IPS-15b (cell line): ENCODE measurements at regions not wholly inside any gene's neighbourhood (a gene's known extent, or its start where the extent isn't known, plus 50 kb on each side); places are given as distances from the start of the nearest gene placed in this dataset.
"Not testable (repeated sequence)": the region's sequence is repeated elsewhere in the genome, so short reads cannot be mapped to it uniquely, and the experiment has no call there.

Experiments
- H3K27me3 ChIP-seq: one replicate; pipeline ENCODE4 v1.6.1; 2013; ENCODE audit warnings: low read length; ENCODE audit not compliant: control insufficient read depth, insufficient read depth
- H3K36me3 ChIP-seq: one replicate; pipeline ENCODE4 v1.6.1; 2013; ENCODE audit warnings: low read length; ENCODE audit not compliant: control insufficient read depth, insufficient read depth
- H3K4me1 ChIP-seq: one replicate; pipeline ENCODE4 v1.6.1; 2013; ENCODE audit warnings: mild to moderate bottlenecking, low read length; ENCODE audit not compliant: control insufficient read depth, insufficient read depth
- H3K4me3 ChIP-seq: one replicate; pipeline ENCODE4 v1.5.1; 2013; ENCODE audit warnings: low read depth, low read length
- H3K9ac ChIP-seq: one replicate; pipeline ENCODE4 v1.6.1; 2013; ENCODE audit warnings: low read depth, mild to moderate bottlenecking, low read length
- H3K9me3 ChIP-seq: one replicate; pipeline ENCODE4 v1.6.1; 2013; ENCODE audit warnings: mild to moderate bottlenecking, low read length; ENCODE audit not compliant: control insufficient read depth, insufficient read depth

DNA sequence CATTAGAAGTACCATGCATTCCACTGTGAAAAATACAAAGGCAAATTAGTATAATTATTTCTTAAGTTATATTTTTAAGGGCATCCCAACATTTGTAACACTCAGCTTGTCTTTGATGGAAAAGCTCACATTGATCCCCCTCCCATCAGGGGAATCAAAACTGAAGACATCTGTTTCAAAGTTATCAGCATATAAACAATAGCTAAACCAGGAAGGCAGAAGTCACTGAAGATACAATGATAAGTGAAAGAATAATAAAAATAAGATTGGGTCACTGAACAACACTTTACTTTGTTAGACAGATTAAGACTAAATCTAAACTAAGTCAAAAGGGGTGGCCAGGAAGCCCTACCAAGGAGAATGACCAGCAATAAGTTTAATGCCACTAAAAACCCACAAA lies 801.9 kb upstream of the ACO1 start:
- Histone ChIP-seq H3K4me1 (no peaks in the 10 kb centered on the region), H3K27me3 (no peaks in the 10 kb centered on the region), H3K9me3 (no peaks in the 10 kb centered on the region), H3K9ac (no peak overlapping the region), H3K36me3 (no peaks in the 10 kb centered on the region), H3K4me3 (no peak overlapping the region)

DNA sequence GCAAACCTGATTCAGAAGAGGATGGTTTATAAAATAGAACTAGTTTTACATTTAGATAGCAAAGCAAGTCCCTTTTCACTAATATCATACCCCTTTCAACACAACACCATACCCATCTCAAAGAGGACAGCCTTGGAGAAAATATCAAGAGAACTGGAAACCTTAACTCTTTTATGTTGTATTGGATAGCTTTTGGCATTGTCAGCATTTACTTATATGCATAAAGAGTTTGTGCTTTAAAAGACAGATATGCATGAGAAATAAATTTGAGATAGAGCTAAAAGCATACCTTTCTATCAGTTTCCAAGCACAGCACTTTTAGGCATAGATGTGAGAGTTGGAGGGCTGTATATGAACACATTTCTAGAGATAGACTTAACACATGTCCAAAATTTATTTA lies 799.3 kb upstream of the ACO1 start:
- no peaks in the 10 kb centered on the region for H3K27me3 ChIP-seq
- H3K9ac ChIP-seq: no peak overlapping the region
- H3K4me1 ChIP-seq: no peaks in the 10 kb centered on the region
- no peaks in the 10 kb centered on the region for H3K9me3 ChIP-seq
- H3K36me3 ChIP-seq: no peaks in the 10 kb centered on the region
- no peak overlapping the region for H3K4me3 ChIP-seq

DNA sequence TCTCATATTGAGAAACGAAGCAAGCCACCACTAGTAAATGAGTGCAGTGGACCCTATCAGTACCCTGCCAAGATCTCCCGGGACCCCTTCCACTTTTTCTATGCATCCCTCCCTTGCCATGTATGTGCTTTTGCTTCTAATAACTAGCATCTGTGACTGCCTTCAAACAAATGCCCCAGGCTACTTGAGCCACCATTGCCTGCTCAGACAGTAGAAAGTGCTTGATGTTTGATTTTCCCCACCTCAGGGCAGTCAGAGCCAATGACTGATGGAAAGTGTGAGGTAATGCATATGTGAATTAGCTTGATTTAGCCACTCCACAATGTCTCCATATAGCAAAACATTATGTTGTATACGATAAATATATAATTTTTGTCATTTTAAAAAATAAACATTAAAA lies 797.3 kb upstream of the ACO1 start:
- H3K27me3 ChIP-seq: no peaks in the 10 kb centered on the region

DNA sequence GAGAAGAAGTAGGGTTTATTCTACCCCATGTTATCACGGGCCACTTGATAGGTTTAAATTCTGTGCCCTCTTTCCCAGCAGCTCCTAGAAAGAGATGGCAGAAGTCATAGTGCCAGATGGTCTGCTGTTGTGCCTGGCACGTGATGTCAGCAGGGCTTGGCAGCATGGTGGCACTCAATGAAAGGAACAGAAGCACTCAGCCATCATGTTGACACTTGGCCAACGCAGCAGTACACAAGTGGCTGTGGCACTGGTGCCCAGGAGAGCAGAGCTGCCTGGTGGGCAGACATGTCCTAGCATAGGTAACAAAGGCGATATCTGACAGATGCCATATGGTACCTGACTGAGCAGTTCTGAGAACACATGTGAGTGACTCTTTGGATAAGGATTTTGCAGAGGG lies 796.4 kb upstream of the ACO1 start:
- no peak overlapping the region for H3K4me3 ChIP-seq
- no peaks in the 10 kb centered on the region for H3K27me3 ChIP-seq
- H3K9me3 ChIP-seq: no peaks in the 10 kb centered on the region
- H3K36me3 ChIP-seq: no peaks in the 10 kb centered on the region
- H3K4me1 ChIP-seq: no peaks in the 10 kb centered on the region
- H3K9ac ChIP-seq: no peak overlapping the region

More for the DNA sequence above, 797.3 kb upstream of the ACO1 start:
- no peaks in the 10 kb centered on the region for H3K9me3 ChIP-seq
- no peaks in the 10 kb centered on the region for H3K36me3 ChIP-seq
- H3K9ac ChIP-seq: no peak overlapping the region
- no peak overlapping the region for H3K4me3 ChIP-seq
- H3K4me1 ChIP-seq: no peaks in the 10 kb centered on the region

DNA sequence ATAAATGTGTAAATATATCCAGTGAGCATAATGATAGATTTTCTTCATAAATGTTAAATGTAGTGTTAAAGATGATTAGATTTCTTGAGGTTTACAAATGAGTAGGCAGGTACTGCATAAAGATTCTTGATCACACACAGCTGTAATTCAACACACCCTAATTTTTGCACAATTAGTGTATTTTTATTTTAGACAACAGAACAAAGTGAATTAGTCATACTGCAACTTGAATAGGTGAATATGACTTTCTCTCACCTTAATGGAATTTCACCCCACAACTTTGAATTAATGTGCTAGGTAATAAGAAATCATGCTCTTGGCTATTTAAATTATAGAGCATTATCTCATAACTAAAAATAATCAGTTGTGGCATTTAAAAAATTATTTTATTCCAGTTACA lies 795.7 kb upstream of the ACO1 start:
- Histone ChIP-seq H3K27me3 (no peaks in the 10 kb centered on the region), H3K36me3 (no peaks in the 10 kb centered on the region), H3K9ac (no peak overlapping the region), H3K4me3 (no peak overlapping the region), H3K9me3 (no peaks in the 10 kb centered on the region), H3K4me1 (no peaks in the 10 kb centered on the region)

DNA sequence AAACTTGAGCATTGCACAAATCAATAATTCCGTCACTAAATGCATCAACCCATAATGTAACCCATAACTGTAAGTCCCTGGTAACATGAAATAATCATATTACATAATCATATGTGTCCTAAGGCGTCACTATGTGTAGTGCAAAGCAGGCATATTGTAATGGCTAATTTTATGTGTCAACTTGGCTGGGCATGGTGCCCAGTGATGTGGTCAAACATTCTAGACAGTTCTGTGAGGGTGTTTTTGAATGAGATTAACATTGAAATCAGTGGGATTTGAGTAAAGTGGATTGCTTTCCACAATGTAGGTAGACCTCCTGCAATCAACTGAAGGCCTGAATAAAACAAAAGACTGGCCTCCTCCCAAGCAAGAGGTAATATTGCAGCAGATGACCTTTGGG lies 794.4 kb upstream of the ACO1 start:
- Histone ChIP-seq H3K27me3 (no peaks in the 10 kb centered on the region), H3K36me3 (no peaks in the 10 kb centered on the region)

DNA sequence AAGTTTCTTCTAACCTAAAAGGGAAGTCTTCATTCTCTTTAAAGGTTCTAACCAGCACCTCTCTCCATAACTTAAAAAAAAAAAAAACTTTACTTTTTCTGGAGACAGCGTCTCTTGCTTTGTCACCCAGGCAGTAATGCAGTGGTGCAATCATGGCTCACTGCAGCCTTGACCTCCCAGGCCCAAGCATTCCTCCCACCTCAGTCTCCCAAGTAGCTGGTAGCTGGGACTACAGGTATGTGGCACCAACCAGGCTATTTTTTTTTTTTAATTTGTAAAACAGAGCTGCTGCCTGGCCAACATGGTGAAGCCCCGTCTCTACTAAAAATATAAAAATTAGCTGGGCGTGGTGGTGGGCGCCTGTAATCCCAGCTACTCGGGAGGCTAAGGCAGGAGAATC lies 787.4 kb upstream of the ACO1 start:
- H3K9ac ChIP-seq, H3K36me3 ChIP-seq, H3K4me3 ChIP-seq, H3K27me3 ChIP-seq, H3K4me1 ChIP-seq, H3K9me3 ChIP-seq: not testable (repeated sequence)

More for the DNA sequence above, 794.4 kb upstream of the ACO1 start:
- no peak overlapping the region for H3K4me3 ChIP-seq
- H3K9me3 ChIP-seq: no peaks in the 10 kb centered on the region
- no peak overlapping the region for H3K9ac ChIP-seq
- H3K4me1 ChIP-seq: no peaks in the 10 kb centered on the region

DNA sequence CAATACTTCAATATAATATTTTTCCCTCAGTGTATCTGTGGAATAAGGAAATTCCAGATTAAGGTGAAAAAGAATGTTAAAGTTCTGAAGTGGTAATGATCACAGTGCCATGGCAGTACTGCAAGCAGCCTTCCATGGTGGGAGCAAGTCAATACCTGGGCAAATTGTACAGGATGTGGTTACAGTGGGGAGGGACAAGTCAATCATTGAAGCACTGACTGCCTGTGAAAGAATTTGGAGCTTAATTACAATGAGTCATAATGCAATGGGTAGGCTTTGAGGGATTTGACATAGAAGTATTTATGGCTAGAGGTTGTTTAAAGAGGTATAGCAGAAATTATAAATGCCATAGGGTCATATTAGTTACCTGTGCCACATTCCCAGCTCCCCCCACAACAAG lies 786.5 kb upstream of the ACO1 start:
- Histone ChIP-seq H3K4me3 (no peak overlapping the region), H3K36me3 (no peaks in the 10 kb centered on the region), H3K27me3 (no peaks in the 10 kb centered on the region), H3K9me3 (no peaks in the 10 kb centered on the region), H3K4me1 (no peaks in the 10 kb centered on the region), H3K9ac (no peak overlapping the region)

DNA sequence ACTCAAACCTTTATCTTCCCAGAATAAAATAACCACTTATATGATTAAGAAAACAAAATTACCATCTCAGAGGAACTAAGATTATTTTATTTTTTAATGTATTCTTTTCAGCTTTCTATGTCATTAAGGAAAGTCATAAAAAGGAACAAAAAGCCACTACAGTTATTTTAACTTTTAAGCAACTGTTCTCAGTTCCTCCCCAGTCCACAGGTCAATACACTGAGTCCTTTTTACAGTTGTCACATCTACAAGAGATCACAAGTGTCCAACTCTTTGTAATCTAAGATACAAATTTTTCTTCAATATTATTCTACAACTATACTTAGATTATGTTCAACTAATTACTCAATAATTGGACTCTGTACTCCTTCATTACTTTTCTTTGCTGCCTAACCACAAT lies 782.8 kb upstream of the ACO1 start:
- Histone ChIP-seq H3K4me3 (no peak overlapping the region), H3K9me3 (no peaks in the 10 kb centered on the region), H3K9ac (no peak overlapping the region), H3K27me3 (no peaks in the 10 kb centered on the region), H3K36me3 (no peaks in the 10 kb centered on the region), H3K4me1 (no peaks in the 10 kb centered on the region)

DNA sequence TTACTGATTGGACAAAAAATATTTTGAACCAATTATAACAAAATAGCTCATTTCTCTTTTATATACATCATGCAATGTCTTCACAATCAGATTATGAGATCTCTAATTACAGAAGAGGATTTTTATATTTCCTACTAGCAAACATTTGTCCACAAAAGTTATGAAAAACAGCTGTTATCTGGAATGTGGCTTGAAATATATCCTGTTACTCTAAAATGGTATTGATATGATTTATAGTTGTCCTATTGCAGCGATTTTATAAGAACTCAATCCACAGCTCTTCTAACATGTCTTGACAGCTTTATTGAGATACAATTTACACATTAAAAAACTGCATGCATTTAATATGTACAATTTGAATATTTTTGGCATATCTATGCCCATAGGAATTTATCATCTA lies 779.9 kb upstream of the ACO1 start:
- H3K9me3 ChIP-seq: no peaks in the 10 kb centered on the region
- no peak overlapping the region for H3K9ac ChIP-seq
- H3K36me3 ChIP-seq: no peaks in the 10 kb centered on the region
- no peaks in the 10 kb centered on the region for H3K4me1 ChIP-seq
- H3K4me3 ChIP-seq: no peak overlapping the region
- no peaks in the 10 kb centered on the region for H3K27me3 ChIP-seq

DNA sequence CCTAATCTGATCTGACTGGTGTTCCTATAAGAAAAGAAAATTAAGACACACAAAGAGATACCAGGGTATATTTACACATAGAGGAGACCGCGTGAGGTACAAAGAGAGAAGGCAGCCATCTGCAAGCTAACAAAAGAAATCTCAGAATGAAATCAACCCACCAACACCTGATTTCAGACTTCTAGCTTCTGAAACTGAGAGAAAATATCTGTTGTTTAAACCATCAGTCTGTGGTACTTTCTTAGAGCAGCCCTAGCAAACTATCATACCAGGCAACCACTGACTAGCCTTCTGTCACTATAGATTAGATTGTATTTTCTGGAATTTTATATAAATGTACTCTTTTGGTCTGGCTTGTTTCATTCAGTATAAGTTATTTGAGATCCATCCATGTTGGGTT lies 779.3 kb upstream of the ACO1 start:
- H3K36me3 ChIP-seq: no peaks in the 10 kb centered on the region
- H3K9ac ChIP-seq: no peak overlapping the region
- H3K4me1 ChIP-seq: no peaks in the 10 kb centered on the region
- H3K9me3 ChIP-seq: no peaks in the 10 kb centered on the region
- no peak overlapping the region for H3K4me3 ChIP-seq
- no peaks in the 10 kb centered on the region for H3K27me3 ChIP-seq

DNA sequence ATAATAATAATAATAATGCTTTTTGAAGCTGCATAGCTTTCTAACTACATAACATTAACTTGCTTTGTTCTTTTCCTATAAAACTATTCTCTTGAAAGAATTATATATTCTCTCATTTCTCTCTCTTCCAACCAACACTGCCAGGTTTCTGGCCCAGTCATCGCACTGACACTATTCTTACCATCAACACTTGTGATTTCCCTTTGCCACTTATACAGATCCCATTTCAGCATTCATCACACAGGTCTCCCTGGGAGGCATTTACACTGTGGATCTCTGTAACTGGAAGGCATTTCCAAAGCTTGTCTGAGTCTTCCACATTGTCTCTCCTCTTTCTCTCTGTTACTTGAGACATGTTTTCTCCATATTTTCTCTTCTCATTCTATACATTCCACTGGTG lies 777.8 kb upstream of the ACO1 start:
- Histone ChIP-seq H3K9me3 (no peaks in the 10 kb centered on the region), H3K27me3 (no peaks in the 10 kb centered on the region)

DNA sequence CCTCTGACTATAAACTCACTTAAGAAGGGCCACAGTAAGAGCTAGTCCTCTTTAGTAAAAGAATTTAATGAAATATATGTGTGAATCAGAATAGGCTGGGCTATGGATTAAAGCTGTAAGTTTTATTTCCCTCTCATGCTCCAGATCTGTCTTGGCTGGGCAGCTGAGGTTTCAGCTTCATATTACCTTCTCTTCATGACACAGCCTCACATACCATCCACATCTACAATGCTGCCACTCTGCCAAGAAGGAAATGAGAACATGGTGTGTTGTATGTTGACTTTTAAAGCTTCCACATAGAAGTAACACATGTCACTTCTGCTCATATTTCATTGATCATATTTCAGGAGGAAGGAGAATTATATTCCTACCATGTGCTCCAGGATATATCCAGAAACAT lies 776.0 kb upstream of the ACO1 start:
- Histone ChIP-seq H3K9me3 (no peaks in the 10 kb centered on the region), H3K36me3 (no peaks in the 10 kb centered on the region), H3K4me1 (no peaks in the 10 kb centered on the region), H3K27me3 (no peaks in the 10 kb centered on the region), H3K9ac (no peak overlapping the region), H3K4me3 (no peak overlapping the region)

More for the DNA sequence above, 777.8 kb upstream of the ACO1 start:
- Histone ChIP-seq H3K9ac (no peak overlapping the region), H3K36me3 (no peaks in the 10 kb centered on the region), H3K4me3 (no peak overlapping the region), H3K4me1 (no peaks in the 10 kb centered on the region)
